Right lobe of liver (tissue), 6 donors: ENCODE measurements at regions not wholly inside any gene's neighbourhood (a gene's known extent, or its start where the extent isn't known, plus 50 kb on each side); places are given as distances from the start of the nearest gene placed in this dataset.
"Not testable (repeated sequence)": the region's sequence is repeated elsewhere in the genome, so short reads cannot be mapped to it uniquely, and the experiment has no call there.

ENCODE experiments used
- ATAC-seq, 4 donors: fragments of 200-7000 bp; cut with Tn5 transposase; one replicate each; pipeline ENCODE4 v1.9.1; 2020; ENCODE audit warnings: mild to moderate bottlenecking in 4 of 4, moderate library complexity in 4 of 4
- DNase-seq, 3 donors: peaks; one replicate each; pipeline ENCODE4 v3.0.0-alpha.2; 2020
- H3K27ac ChIP-seq, 3 donors: fragments of 200-600 bp; one replicate each; pipeline ENCODE4 v1.8.0; 2022
- H3K27me3 ChIP-seq, 2 donors: fragments of 200-600 bp; one replicate each; pipeline ENCODE4 v1.8.0; 2022
- H3K36me3 ChIP-seq, 4 donors: fragments of 200-600 bp; sonication (generic) in 1 of 4; one replicate each; pipeline versions ENCODE4 v1.5.1 to v1.8.0; 2017 to 2022; ENCODE audit warnings: control low read depth in 1 of 4
- H3K4me1 ChIP-seq, 4 donors: fragments of 200-600 bp; sonication (generic) in 1 of 4; one replicate each; pipeline versions ENCODE4 v1.5.1 to v1.8.0; 2017 to 2022; ENCODE audit warnings: control low read depth in 1 of 4
- H3K4me3 ChIP-seq, 3 donors: fragments of 200-600 bp; one replicate each; pipeline ENCODE4 v1.8.0; 2022
- H3K9me3 ChIP-seq, 4 donors: fragments of 200-600 bp; sonication (generic) in 1 of 4; one replicate each; pipeline versions ENCODE4 v1.5.1 to v1.8.0; 2017 to 2022; ENCODE audit warnings: control low read depth in 1 of 4
- POLR2A ChIP-seq: fragments of 450-650 bp; IDR thresholded peaks from one replicate; pipeline ENCODE4 v1.6.1; 2017; ENCODE audit warnings: antibody characterized with exemption, mild to moderate bottlenecking
- WGBS: methylation state at CpG from one replicate; pipeline ENCODE4 v1.1.6; 2018; ENCODE audit warnings: low coverage, low lambda C conversion rate; ENCODE audit not compliant: insufficient coverage; ENCODE audit errors: missing lambda C conversion rate; 5-methylcytosine and 5-hydroxymethylcytosine counted together
- intact Hi-C, 2 donors: fragments of 100-400 bp; cut with DNase I; formaldehyde crosslinking; loops; one replicate each; pipeline versions ENCODE4 v1.11.2 to v1.14.1; 2022
- TF ChIP-seq, protein P1 (sequence below), 4 donors: fragments of 200-600 bp in 3 of 4; fragments of 450-650 bp in 1 of 4; IDR thresholded peaks; one replicate each; pipeline versions ENCODE4 v1.5.1 to v1.8.0; 2016 to 2022; ENCODE audit warnings: antibody characterized with exemption in 4 of 4, mild to moderate bottlenecking in 2 of 4
- donor health status: DM: no; HTN: yes; CAD: no.
- donor health status: DM: no; HTN: no; CAD: no.
- donor health status: DM: no; HTN: no; CAD: no.
- donor health status: DM: no; HTN: yes; CAD: no.
- donor health status: DM: no; HTN: yes; CAD: no.

DNA sequence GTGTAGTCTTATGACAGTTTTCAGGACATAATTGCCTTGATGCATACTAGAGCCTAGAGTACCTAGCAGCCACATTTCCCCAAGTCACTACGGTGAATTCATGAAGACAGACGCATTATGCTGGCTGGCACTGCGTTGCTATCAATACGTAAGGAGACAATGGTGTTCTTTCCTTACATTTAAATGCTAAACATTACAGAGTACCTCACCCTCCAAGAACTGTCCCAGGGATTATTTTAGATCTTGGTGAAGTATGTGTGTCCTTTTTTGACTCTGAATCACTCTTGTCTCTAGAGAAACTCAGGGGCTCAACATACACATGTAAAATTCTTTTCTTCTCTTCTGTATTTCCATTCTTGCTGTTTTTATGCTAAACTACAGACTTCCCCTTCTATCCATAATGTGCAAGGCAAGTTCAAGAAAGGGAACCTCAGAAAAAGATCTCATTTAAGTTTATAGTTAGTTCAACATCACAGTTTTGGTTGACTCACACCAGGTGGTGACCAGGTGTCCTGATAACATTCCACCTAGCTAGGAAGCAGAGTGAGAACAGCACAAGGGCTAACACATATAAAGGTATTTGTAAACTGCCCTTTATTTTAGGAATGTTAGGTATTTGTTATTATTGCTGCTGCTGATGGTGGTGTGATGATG is 212.4 kb upstream of the HNRNPA3 start:
- TF ChIP-seq POLR2A = no peak
- TF ChIP-seq, protein P1, sequence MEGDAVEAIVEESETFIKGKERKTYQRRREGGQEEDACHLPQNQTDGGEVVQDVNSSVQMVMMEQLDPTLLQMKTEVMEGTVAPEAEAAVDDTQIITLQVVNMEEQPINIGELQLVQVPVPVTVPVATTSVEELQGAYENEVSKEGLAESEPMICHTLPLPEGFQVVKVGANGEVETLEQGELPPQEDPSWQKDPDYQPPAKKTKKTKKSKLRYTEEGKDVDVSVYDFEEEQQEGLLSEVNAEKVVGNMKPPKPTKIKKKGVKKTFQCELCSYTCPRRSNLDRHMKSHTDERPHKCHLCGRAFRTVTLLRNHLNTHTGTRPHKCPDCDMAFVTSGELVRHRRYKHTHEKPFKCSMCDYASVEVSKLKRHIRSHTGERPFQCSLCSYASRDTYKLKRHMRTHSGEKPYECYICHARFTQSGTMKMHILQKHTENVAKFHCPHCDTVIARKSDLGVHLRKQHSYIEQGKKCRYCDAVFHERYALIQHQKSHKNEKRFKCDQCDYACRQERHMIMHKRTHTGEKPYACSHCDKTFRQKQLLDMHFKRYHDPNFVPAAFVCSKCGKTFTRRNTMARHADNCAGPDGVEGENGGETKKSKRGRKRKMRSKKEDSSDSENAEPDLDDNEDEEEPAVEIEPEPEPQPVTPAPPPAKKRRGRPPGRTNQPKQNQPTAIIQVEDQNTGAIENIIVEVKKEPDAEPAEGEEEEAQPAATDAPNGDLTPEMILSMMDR (IDR thresholded peaks at IDR 0.05) = no peak
- intact Hi-C loops = no loop called here
- 74% methylated on average over 4 of the region's 4 CpGs for WGBS
- ATAC-seq (no peak), DNase-seq (no peak)
- Histone ChIP-seq H3K4me3 (no peak overlapping the region), H3K9me3 (no peaks in the 10 kb centered on the region), H3K36me3 (no peaks in the 10 kb centered on the region), H3K4me1 (no peaks in the 10 kb centered on the region), H3K27me3 (no peaks in the 10 kb centered on the region), H3K27ac (no peak overlapping the region)

DNA sequence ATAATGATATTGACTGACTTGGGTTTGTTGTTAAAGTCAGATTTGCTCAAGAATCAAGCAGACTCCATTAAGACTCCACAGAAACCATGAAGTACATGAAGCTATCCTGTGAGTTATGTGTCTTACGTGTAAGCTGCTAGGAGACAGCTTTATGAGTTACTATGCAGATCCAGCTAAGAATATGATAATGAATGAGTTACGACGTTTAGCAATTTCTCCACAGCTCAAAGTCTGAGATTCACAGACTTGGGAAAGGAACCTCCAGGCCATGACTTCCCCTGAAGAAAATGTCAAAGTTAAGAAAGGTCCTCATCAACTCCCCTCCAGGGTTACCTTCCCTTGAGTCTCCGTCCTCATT is 211.9 kb upstream of the HNRNPA3 start:
- TF ChIP-seq, protein P1 (IDR thresholded peaks at IDR 0.05) = no peak
- Histone ChIP-seq H3K9me3 (no peaks in the 10 kb centered on the region), H3K4me1 (no peaks in the 10 kb centered on the region), H3K27me3 (no peaks in the 10 kb centered on the region), H3K36me3 (no peaks in the 10 kb centered on the region), H3K4me3 (no peak overlapping the region), H3K27ac (no peak overlapping the region)
- intact Hi-C loops = no loop called here
- no peak for ATAC-seq
- no peak for DNase-seq
- WGBS = 67% methylated on average over 4 of the region's 4 CpGs

DNA sequence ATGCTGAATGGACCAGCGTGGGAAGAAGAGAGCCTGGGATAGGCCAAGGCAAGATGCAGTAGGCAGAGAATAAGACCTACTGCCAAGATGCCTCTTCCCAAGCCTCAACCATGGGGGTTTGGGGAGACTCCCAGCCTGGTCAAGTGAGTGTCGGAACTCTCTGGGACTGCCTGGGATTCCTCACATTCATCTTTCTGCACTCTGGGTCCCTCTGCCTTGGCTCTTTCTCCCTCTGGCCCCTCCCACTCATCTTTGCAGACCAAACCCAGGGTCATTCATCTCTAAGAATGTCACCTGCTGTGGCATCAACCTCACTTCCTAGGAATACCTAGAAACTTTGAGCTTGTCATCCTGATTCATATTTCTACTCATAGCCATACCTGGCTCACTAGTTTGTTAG is 211.3 kb upstream of the HNRNPA3 start:
- Histone ChIP-seq H3K4me1 (no peaks in the 10 kb centered on the region), H3K36me3 (no peaks in the 10 kb centered on the region), H3K9me3 (no peaks in the 10 kb centered on the region), H3K27ac (no peak overlapping the region), H3K27me3 (no peaks in the 10 kb centered on the region), H3K4me3 (no peak overlapping the region)
- ATAC-seq (no peak), DNase-seq (no peak)
- intact Hi-C loops = no loop called here
- TF ChIP-seq, protein P1 (IDR thresholded peaks at IDR 0.05) = no peak
- no peak for TF ChIP-seq POLR2A
- WGBS = 50% methylated on average over 1 of the region's 2 CpGs

DNA sequence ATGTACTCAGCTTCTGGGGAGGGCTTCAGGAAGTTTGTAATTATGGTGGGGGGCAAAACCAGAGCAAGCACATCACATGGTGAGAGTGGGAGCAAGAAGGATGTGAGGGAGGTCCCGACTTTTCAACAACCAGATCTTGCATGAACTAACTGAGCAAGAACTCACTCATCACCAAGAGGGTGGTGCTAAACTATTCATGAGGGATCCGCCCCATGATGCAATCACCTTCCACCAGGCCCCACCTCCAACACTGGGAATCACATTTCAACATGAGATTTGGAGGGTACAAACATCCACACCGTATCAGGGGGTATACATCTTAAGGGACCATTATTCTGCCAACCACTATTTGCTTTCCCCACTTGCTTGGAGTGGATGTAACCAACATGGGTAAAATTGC is 209.6 kb upstream of the HNRNPA3 start:
- WGBS = 52% methylated on average over 2 of the region's 3 CpGs
- TF ChIP-seq, protein P1 (IDR thresholded peaks at IDR 0.05) = no peak
- no peak for TF ChIP-seq POLR2A
- no peaks in the 10 kb centered on the region for H3K4me1 ChIP-seq
- H3K9me3 ChIP-seq = no peaks in the 10 kb centered on the region
- DNase-seq (no peak), ATAC-seq (no peak)
- H3K27me3 ChIP-seq = no peaks in the 10 kb centered on the region
- no peak overlapping the region for H3K4me3 ChIP-seq
- intact Hi-C loops = no loop called here
- H3K27ac ChIP-seq = no peak overlapping the region
- no peaks in the 10 kb centered on the region for H3K36me3 ChIP-seq

DNA sequence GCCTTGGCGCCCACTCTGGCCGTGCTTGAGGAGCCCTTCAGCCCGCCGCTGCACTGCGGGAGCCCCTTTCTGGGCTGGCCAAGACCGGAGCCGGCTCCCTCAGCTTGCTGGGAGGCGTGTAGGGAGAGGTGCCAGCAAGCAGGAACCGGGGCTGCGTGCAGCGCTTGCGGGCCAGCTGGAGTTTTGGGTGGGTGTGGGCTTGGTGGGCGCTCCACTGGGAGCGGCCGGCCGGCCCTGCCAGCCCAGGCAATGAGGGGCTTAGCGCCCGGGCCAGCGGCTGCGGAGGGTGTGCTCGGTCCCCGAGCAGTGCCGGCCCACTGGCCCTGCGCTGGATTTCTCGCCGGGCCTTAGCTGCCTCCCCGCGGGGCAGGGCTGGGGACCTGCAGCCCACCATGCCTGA is 204.9 kb upstream of the HNRNPA3 start:
- H3K4me1 ChIP-seq, intact Hi-C loops, H3K27ac ChIP-seq, ATAC-seq, H3K9me3 ChIP-seq, H3K27me3 ChIP-seq, H3K4me3 ChIP-seq, H3K36me3 ChIP-seq: not testable (repeated sequence)
- DNase-seq = peak in 1 of 3 donors; percentile 50
- WGBS = no CpG with 5 or more reads among the region's 28 CpGs

DNA sequence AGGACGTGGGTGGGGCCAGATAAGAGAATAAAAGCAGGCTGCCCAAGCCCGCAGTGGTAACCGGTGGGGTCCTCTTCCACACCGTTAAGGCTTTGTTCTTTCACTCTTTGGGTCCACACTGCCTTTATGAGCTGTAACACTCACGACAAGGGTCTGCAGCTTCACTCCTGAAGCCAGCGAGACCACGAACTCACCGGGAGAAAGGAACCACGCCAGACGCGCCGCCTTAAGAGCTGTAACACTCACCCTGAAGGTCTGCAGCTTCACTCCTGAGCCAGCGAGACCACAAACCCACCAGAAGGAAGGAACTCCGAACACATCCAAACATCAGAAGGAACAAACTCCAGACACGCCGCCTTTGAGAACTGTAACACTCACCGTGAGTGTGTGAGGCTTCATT is 203.9 kb upstream of the HNRNPA3 start:
- H3K27ac ChIP-seq, H3K4me3 ChIP-seq, DNase-seq, H3K36me3 ChIP-seq, ATAC-seq, H3K27me3 ChIP-seq, H3K9me3 ChIP-seq, H3K4me1 ChIP-seq, intact Hi-C loops: not testable (repeated sequence)
- WGBS = 63% methylated on average over 13 of the region's 17 CpGs
